M059J (cell line): ENCODE measurements at regions not wholly inside any gene's neighbourhood (a gene's known extent, or its start where the extent isn't known, plus 50 kb on each side); places are given as distances from the start of the nearest gene placed in this dataset.

Source experiments
- DNase-seq: peaks from one replicate; pipeline ENCODE4 v3.0.0-alpha.2; 2012; ENCODE audit warnings: low read depth

DNA sequence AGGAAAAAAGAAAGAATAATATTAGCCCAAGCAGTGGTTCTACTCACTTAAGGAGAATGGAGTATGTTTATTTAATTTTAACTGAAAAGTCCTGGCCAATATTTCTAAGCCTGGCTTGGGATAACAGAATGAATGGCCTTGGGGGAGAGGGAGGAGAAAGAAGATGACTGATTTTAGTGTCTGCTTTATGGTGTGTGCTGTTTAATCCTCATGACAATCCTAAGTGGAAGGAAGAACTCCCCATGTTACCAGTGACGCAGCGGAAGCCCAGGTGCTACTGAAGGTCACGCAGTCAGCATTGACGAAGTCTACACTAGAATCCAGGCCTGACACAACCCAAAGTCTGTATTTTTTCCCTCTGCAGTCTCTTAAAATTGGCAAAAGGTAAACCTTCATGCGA is 50.5 kb downstream of the PALM2AKAP2 start:
- DNase-seq, result no peak

- DNase-seq, result no peak
Measured at GRCh38 chr9:109831998-109832658, 52.1 kb downstream of the PALM2AKAP2 start.

DNA sequence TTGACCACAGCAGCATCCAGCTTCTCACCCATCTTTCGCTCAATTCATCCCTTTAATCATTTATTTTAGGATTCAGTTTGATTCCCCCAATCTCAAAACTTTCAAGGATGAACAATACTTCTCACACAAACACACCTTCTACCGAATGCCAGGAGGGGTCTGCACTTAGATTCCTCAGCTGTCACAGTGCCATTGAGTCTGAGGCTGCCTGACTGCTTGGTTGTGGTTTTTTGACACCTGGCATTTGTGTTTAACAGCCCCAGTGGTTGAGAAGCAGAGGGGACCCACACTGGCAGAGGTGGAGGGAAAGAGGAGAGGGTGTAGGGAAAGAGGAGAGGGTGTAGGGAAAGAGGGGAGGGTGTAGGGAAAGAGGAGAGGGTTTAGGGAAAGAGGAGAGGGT is 54.9 kb downstream of the PALM2AKAP2 start:
- DNase-seq, result no peak

- DNase-seq, result no peak
Measured at GRCh38 chr9:109843641-109844040, 63.6 kb downstream of the PALM2AKAP2 start.

DNA sequence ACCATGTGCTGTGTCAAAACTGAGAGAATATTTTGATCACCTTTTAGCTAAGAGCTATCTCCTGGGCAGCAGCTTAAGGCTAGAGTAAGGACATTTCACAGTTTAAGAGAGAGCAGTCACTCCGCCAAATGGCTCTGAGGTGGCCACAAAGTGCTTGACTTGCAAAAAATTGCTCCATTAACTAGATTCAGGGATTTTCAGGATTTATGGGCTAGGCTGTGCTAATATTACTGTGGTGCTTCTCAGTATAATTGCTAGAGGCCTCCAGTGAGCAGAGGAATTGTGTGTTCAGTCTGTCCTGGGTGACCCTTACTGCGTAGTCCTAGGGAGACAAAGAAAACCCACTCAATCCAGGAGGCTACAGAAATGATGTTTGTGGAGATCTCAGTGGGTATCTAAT is 65.2 kb downstream of the PALM2AKAP2 start:
- DNase-seq, result no peak

DNA sequence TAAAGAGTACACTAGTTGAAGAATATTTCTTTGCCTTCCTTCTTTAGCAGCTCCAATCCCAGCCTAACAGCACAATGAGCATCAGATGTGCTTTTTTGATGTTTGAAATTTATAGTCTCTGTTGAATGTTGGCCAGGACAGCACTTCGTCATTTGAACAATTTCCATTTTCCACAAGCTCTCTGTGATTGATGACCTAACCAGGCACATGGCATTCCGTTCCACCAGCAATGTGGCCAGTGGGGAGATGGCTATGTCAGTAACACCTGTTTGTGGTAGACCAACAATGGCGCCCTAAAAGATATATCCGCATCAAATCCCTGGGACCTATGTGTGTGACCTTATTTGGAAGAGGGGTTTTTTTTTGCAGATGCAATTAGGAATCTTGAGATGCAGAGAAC is 66.8 kb downstream of the PALM2AKAP2 start:
- DNase-seq, result no peak

GRCh38 chr9:109852556-109852955 is 72.6 kb downstream of the PALM2AKAP2 start:
- DNase-seq, result peak; percentile 8

DNA sequence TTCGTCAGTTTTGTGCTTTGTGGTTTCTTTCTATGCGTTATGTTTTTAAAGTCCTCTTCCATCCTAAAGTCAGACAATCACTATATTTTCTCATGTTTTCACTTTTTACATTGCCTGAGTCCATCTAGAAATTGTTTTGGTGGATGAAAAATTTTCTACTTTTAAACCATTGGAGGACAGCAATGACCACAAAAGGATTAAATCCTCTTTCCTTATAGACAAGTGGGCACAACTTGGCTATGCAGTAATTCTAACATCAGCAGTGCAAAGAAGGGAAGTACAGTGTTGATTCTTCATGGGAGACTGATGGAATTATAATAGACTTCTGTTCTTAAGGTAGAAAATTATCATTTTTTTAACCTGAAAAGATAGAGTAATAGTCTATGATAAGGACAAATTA is 75.5 kb downstream of the PALM2AKAP2 start:
- no peak for DNase-seq

- DNase-seq, result peak; percentile 26
Measured at GRCh38 chr9:109856785-109857184, 76.8 kb downstream of the PALM2AKAP2 start.

- no peak for DNase-seq
Measured at GRCh38 chr9:109857336-109857735, 77.3 kb downstream of the PALM2AKAP2 start.

GRCh38 chr9:109859447-109859846 is 79.4 kb downstream of the PALM2AKAP2 start:
- no peak for DNase-seq

- DNase-seq, result no peak
Measured at GRCh38 chr9:109860521-109860920, 80.5 kb downstream of the PALM2AKAP2 start.

GRCh38 chr9:109861499-109861898 is 81.5 kb downstream of the PALM2AKAP2 start:
- DNase-seq, result no peak

- no peak for DNase-seq
Measured at GRCh38 chr9:109861918-109862317, 81.9 kb downstream of the PALM2AKAP2 start.

GRCh38 chr9:109862452-109862851 is 82.5 kb downstream of the PALM2AKAP2 start:
- no peak for DNase-seq

DNA sequence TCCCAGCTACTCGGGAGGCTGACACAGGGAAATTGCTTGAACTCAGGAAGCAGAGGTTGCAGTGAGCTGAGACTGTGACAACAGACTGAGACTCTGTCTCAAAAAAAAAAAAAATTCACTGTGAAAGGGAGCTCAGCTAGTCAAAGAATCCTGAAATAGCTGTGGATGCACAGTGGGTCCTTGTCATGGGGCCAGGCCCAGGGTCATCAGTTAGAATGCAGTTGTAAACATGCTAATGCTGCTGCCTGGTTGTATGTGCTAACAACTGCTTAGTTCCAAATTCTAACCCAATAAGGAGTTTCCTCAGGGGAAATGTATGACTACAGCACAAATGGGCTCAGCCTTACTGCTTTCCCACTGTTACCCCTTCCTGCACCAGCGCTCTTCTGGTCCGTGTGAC is 84.0 kb downstream of the PALM2AKAP2 start:
- no peak for DNase-seq

DNA sequence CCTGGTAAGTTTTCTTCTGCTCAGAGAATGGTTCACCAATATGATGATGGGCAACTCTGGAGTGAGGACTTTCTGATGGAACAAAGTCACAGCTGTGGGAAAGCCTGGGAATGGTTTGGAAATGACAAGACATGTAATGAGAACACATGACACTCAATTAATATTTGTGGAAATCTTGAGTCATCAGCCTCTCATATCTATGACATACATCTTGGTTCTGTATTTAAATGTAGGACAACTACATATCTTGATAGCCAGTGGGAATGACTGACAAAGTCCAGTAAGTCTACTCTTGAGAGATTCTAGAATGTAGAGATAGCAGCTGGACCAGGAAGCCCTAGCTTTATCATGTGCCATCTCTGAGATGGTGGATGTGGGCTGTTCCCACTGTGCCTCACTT is 85.5 kb downstream of the PALM2AKAP2 start:
- peak; percentile 21 for DNase-seq

GRCh38 chr9:109868207-109868606 is 88.2 kb downstream of the PALM2AKAP2 start:
- DNase-seq, result no peak

GRCh38 chr9:109868722-109869121 is 88.7 kb downstream of the PALM2AKAP2 start:
- no peak for DNase-seq

GRCh38 chr9:109870365-109870764 is 90.4 kb downstream of the PALM2AKAP2 start:
- no peak for DNase-seq

DNA sequence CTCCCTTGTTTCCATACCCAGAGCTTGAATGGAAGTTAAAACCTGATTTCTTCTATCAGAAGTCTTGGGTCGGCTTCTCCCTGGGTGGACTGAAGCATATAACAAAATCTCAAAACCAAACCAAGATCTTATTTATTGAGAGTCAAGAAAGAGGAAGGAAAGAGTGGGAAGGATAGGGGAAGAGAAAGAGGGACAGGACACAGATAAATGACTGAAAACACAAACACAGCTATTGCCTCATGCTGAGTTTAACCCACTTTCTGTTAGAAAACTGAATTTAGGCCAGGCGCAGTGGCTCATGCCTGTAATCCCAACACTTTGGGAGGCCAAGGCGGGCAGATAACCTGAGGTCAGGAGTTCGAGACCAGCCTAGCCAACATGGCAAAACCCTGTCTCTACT is 92.9 kb downstream of the PALM2AKAP2 start:
- DNase-seq, result no peak

GRCh38 chr9:109875495-109876129 is 95.6 kb downstream of the PALM2AKAP2 start:
- DNase-seq, result no peak

DNA sequence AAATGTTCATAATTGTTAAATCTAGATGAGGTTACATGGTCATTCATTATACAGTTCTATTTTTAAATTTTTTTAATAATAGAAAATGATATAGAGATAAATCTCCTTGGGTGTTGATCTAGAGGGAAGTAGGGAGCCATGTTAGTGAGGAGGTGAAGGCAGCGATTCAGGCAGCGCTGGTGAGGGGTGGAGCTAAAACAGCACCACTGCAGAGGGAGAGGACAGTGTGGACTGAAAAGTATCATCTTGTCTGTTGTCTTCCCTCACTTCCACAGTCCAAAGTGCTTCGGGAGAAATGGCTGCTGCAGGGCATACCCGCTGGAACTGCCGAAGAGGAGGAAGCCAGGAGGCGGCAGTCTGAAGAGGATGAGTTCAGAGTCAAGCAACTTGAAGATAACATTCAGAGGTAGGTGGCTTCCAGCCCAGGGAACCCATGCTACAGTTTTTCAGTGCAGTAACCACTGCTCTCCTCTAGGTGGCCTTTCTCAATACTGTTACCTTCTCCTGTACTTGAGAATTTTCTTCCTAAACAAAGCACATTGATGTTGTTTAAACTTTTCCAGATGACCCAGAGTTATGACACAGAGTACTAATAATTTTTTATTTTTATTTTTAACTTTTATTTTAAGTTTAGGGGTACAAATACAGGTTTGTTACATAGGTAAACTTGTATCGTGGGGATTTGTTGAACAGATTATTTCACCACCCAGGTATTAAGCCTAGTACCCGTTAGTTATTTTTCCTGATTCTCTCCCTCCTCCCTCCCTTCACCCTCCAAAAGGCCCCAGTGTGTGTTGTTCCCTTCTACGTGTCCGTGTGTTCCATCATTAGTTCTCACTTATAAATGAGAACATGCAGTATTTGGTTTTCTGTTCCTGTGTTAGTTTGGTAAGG is 100.5 kb downstream of the PALM2AKAP2 start:
- no peak for DNase-seq
